ENCODE measurements at regions not wholly inside any gene's neighbourhood (a gene's known extent, or its start where the extent isn't known, plus 50 kb on each side); places are given as distances from the start of the nearest gene placed in this dataset.
"Not testable (repeated sequence)": the region's sequence is repeated elsewhere in the genome, so short reads cannot be mapped to it uniquely, and the experiment has no call there.

GRCh38 chr17:77836557-77837041 lies 121.9 kb upstream of the TNRC6C start:
- DNase-seq = no peak

GRCh38 chr17:77837072-77837471 lies 121.4 kb upstream of the TNRC6C start:
- DNase-seq = not testable (repeated sequence)

GRCh38 chr17:77837917-77838316 lies 120.6 kb upstream of the TNRC6C start:
- DNase-seq = no peak

GRCh38 chr17:77838748-77839697 lies 119.5 kb upstream of the TNRC6C start:
- DNase-seq = no peak

GRCh38 chr17:77839698-77840512 lies 118.6 kb upstream of the TNRC6C start:
- DNase-seq = no peak

- no peak for DNase-seq
Observed at GRCh38 chr17:77840513-77841165, 117.9 kb upstream of the TNRC6C start.

- DNase-seq = peak; percentile 2
Observed at GRCh38 chr17:77841742-77842527, 116.6 kb upstream of the TNRC6C start.

- no peak for DNase-seq
Observed at GRCh38 chr17:77842528-77843147, 115.9 kb upstream of the TNRC6C start.

GRCh38 chr17:77843255-77843895 lies 115.1 kb upstream of the TNRC6C start:
- not testable (repeated sequence) for DNase-seq

- DNase-seq = no peak
Observed at GRCh38 chr17:77843896-77844295, 114.6 kb upstream of the TNRC6C start.

- no peak for DNase-seq
Observed at GRCh38 chr17:77844681-77845080, 113.8 kb upstream of the TNRC6C start.

GRCh38 chr17:77845541-77846225 lies 112.8 kb upstream of the TNRC6C start:
- DNase-seq = no peak

GRCh38 chr17:77846531-77847085 lies 111.9 kb upstream of the TNRC6C start:
- DNase-seq = no peak

GRCh38 chr17:77847221-77848085 lies 111.0 kb upstream of the TNRC6C start:
- no peak for DNase-seq

GRCh38 chr17:77848257-77848656 lies 110.2 kb upstream of the TNRC6C start:
- DNase-seq = no peak

- no peak for DNase-seq
Observed at GRCh38 chr17:77849239-77849638, 109.3 kb upstream of the TNRC6C start.

GRCh38 chr17:77851921-77852320 lies 106.6 kb upstream of the TNRC6C start:
- DNase-seq = no peak

GRCh38 chr17:77852731-77853130 lies 105.8 kb upstream of the TNRC6C start:
- no peak for DNase-seq

All from NCI-H748 treated with DMSO at 0.1 percent for 48 hours (cell line).